Effector memory CD4-positive, alpha-beta T cell (primary cell): ENCODE measurements at regions not wholly inside any gene's neighbourhood (a gene's known extent, or its start where the extent isn't known, plus 50 kb on each side); places are given as distances from the start of the nearest gene placed in this dataset.

ENCODE experiments used
- DNase-seq, 3 donors: peaks; one replicate each; pipeline ENCODE4 v3.0.0-alpha.2; 2020
- H3K27ac ChIP-seq: 2 replicates; pipeline ENCODE4 v1.7.0; 2013; ENCODE audit warnings: mild to moderate bottlenecking, low read length, moderate library complexity; ENCODE audit not compliant: insufficient read depth, poor library complexity, severe bottlenecking
- H3K27me3 ChIP-seq: replicated peaks from 2 replicates; pipeline ENCODE4 v1.7.0; 2013; ENCODE audit warnings: mild to moderate bottlenecking, low read length; ENCODE audit not compliant: insufficient read depth, control insufficient read depth, poor library complexity, severe bottlenecking
- H3K36me3 ChIP-seq: 2 replicates; pipeline ENCODE4 v1.7.0; 2013; ENCODE audit warnings: mild to moderate bottlenecking, low read length, moderate library complexity; ENCODE audit not compliant: control insufficient read depth, insufficient read depth
- H3K4me1 ChIP-seq: 2 replicates; pipeline ENCODE4 v1.7.0; 2013; ENCODE audit warnings: low read length, mild to moderate bottlenecking; ENCODE audit not compliant: control insufficient read depth, insufficient read depth, poor library complexity, severe bottlenecking
- H3K4me3 ChIP-seq: 2 replicates; pipeline ENCODE4 v1.7.0; 2013; ENCODE audit warnings: low read length, low read depth, mild to moderate bottlenecking; ENCODE audit not compliant: insufficient read depth, poor library complexity, severe bottlenecking
- H3K9me3 ChIP-seq: 2 replicates; pipeline ENCODE4 v1.7.0; 2013; ENCODE audit warnings: mild to moderate bottlenecking, low read length, moderate library complexity; ENCODE audit not compliant: control insufficient read depth

- Histone ChIP-seq H3K36me3 (no peaks in the 10 kb centered on the region), H3K27ac (no peak overlapping the region), H3K4me3 (no peak overlapping the region), H3K4me1 (no peaks in the 10 kb centered on the region), H3K9me3 (no peaks in the 10 kb centered on the region), H3K27me3 (no peaks in the 10 kb centered on the region)
- no peak for DNase-seq
Observed at GRCh38 chr5:54837981-54838380, 147.4 kb downstream of the ESM1 start.

- H3K27me3 ChIP-seq, result no peaks in the 10 kb centered on the region
- H3K4me1 ChIP-seq, result no peaks in the 10 kb centered on the region
- no peak for DNase-seq
- no peak overlapping the region for H3K27ac ChIP-seq
- H3K36me3 ChIP-seq, result no peaks in the 10 kb centered on the region
- H3K9me3 ChIP-seq, result no peaks in the 10 kb centered on the region
- H3K4me3 ChIP-seq, result no peak overlapping the region
Observed at GRCh38 chr5:54837093-54837492, 148.3 kb downstream of the ESM1 start.

- H3K36me3 ChIP-seq, result no peaks in the 10 kb centered on the region
- no peaks in the 10 kb centered on the region for H3K27me3 ChIP-seq
- no peak overlapping the region for H3K4me3 ChIP-seq
- no peak overlapping the region for H3K27ac ChIP-seq
- no peaks in the 10 kb centered on the region for H3K9me3 ChIP-seq
- no peaks in the 10 kb centered on the region for H3K4me1 ChIP-seq
- no peak for DNase-seq
Observed at GRCh38 chr5:54835647-54836046, 149.7 kb downstream of the ESM1 start.

GRCh38 chr5:54834121-54834842 is 151.1 kb downstream of the ESM1 start:
- H3K9me3 ChIP-seq, result no peaks in the 10 kb centered on the region
- DNase-seq, result no peak
- no peak overlapping the region for H3K4me3 ChIP-seq
- no peaks in the 10 kb centered on the region for H3K4me1 ChIP-seq
- H3K27ac ChIP-seq, result no peak overlapping the region
- no peaks in the 10 kb centered on the region for H3K36me3 ChIP-seq
- H3K27me3 ChIP-seq, result no peaks in the 10 kb centered on the region

- Histone ChIP-seq H3K27me3 (no peaks in the 10 kb centered on the region), H3K4me3 (no peak overlapping the region), H3K9me3 (no peaks in the 10 kb centered on the region), H3K36me3 (no peaks in the 10 kb centered on the region), H3K27ac (no peak overlapping the region), H3K4me1 (no peaks in the 10 kb centered on the region)
- no peak for DNase-seq
Observed at GRCh38 chr5:54833590-54833989, 151.8 kb downstream of the ESM1 start.

- Histone ChIP-seq H3K9me3 (no peaks in the 10 kb centered on the region), H3K27ac (no peak overlapping the region), H3K4me1 (no peaks in the 10 kb centered on the region), H3K36me3 (no peaks in the 10 kb centered on the region), H3K27me3 (no peaks in the 10 kb centered on the region), H3K4me3 (no peak overlapping the region)
- no peak for DNase-seq
Observed at GRCh38 chr5:54832858-54833257, 152.5 kb downstream of the ESM1 start.

- H3K27me3 ChIP-seq, result no peaks in the 10 kb centered on the region
- no peaks in the 10 kb centered on the region for H3K9me3 ChIP-seq
- no peak overlapping the region for H3K27ac ChIP-seq
- no peaks in the 10 kb centered on the region for H3K4me1 ChIP-seq
- no peak for DNase-seq
- H3K36me3 ChIP-seq, result no peaks in the 10 kb centered on the region
- no peak overlapping the region for H3K4me3 ChIP-seq
Observed at GRCh38 chr5:54832045-54832444, 153.3 kb downstream of the ESM1 start.

GRCh38 chr5:54831233-54831632 is 154.2 kb downstream of the ESM1 start:
- Histone ChIP-seq H3K27me3 (no peaks in the 10 kb centered on the region), H3K4me3 (no peak overlapping the region), H3K36me3 (no peaks in the 10 kb centered on the region), H3K9me3 (no peaks in the 10 kb centered on the region), H3K27ac (no peak overlapping the region), H3K4me1 (no peaks in the 10 kb centered on the region)
- DNase-seq, result no peak

GRCh38 chr5:54829676-54830535 is 155.5 kb downstream of the ESM1 start:
- no peaks in the 10 kb centered on the region for H3K36me3 ChIP-seq
- DNase-seq, result no peak

GRCh38 chr5:54829102-54829501 is 156.3 kb downstream of the ESM1 start:
- no peak for DNase-seq
- no peak overlapping the region for H3K4me3 ChIP-seq
- H3K36me3 ChIP-seq, result no peaks in the 10 kb centered on the region
- no peak overlapping the region for H3K27ac ChIP-seq
- H3K4me1 ChIP-seq, result no peaks in the 10 kb centered on the region
- H3K27me3 ChIP-seq, result no peaks in the 10 kb centered on the region
- H3K9me3 ChIP-seq, result no peaks in the 10 kb centered on the region

More at GRCh38 chr5:54829676-54830535, 155.5 kb downstream of the ESM1 start:
- Histone ChIP-seq H3K27me3 (no peaks in the 10 kb centered on the region), H3K27ac (no peak overlapping the region), H3K4me3 (no peak overlapping the region), H3K9me3 (no peaks in the 10 kb centered on the region), H3K4me1 (no peaks in the 10 kb centered on the region)
